CD4-positive, alpha-beta T cell treated with Interleukin-2 at 100 ng/mL for 4 hours (primary cell): ENCODE measurements at regions not wholly inside any gene's neighbourhood (a gene's known extent, or its start where the extent isn't known, plus 50 kb on each side); places are given as distances from the start of the nearest gene placed in this dataset.
A peak's percentile ranks its signal among the peaks of the same experiment; 100 is the strongest.
"Not testable (repeated sequence)": the region's sequence is repeated elsewhere in the genome, so short reads cannot be mapped to it uniquely, and the experiment has no call there.

ENCODE experiments used
- DNase-seq: peaks from one replicate; pipeline ENCODE4 v3.0.0-alpha.2; 2020; ENCODE audit warnings: low spot score

DNA sequence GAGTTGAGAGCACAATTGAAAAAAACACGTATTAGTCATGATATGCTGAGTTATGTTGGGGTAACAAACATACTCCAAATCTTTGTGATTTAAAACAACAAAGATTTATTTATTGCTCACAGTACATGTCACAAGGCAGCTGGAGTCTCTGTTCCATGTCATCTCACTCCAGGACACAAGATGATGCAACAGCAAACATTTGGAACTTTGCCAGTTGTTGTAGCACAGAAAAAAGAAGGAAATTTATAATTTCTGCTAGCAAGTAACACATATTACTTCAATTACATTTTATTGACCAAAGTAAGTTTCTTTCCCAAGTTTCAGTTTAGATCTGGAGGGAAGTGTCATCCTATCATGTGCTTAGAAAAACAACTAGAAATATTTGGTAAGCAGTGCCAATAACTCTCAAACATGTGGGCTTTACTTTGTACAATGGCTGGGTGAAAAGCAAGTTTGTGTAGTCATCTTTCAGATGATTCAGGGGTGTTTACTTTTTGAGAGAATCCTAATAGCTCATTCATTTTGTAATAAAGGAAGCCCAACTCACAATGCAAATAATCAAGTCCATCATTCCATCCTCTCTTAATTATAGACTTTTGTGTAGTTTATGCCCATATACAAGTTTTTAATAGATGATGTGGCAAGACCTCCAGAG, 452.3 kb downstream of the ZIC3 start:
- DNase-seq: no peak

DNA sequence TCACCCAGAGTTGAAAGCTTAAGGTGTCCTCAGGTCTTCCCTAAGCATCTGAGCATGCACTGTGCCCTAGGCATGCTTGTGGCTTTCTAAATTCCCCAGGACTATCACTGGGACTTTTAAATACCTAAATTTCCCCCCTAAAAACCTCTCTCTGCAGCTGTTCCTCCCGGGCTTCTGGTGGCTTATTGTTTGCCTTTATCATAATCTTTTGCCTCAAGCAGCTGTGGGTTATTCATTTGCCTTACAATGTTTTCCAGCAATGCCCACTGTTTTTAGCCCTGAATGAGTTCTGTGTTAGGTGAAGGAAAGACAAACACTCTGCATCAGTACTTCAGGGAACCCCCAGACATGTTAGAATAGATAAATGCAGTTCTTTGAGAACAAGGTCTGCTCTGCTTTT, 455.0 kb downstream of the ZIC3 start:
- no peak for DNase-seq

DNA sequence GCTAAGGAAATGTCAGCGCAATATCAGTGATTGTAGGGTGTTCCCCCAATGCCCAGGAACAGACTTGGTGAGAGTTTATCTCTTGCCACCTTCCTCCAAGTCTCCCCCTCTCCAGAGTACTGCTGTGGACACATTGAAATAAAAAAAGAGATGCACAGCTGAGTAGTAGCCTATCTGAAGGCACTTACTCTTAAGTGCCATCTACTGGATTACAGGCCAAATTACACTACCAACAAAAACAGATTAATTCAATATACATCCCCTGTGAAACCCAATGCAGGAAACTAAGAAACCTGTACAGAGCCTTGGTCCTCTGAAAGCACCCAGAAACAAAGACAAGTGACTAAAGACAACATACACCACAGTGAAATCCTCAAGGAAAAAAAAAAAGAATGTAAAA, 460.3 kb downstream of the ZIC3 start:
- DNase-seq: no peak

DNA sequence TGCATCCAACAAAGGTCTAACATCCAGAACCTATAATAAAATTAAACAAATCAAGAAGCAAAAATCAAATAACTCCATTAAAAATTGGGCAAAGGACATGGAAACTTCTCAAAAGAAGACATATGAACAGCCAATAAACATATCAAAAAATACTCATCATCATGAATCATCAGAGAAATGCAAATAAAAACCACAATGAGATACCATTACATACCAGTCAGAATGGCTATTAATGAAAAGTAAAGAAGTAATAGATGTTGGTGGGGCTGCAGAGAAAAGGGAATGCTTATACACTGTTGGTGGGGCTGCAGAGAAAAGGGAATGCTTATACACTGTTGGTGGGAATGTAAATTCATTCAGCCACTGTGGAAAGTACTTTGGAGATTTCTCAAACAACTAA, 465.8 kb downstream of the ZIC3 start:
- DNase-seq: no peak

DNA sequence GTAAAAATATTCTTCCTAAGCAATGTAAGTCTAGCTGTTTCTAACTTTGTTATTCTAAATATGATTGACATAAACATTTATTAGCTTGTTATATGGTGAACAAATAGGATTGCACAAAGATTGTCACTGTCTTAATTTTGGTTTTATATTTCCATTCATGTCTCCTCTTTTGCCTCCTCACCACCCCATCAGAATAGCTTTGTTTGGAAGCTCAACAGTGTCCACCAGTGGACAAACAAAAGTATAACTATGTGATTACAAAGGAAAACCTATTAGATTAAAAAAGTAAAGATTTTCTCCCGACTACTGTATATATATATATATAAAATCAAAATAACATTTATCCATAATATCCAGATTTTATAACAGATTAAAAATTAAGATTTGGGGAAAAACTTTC, 468.2 kb downstream of the ZIC3 start:
- DNase-seq: no peak

DNA sequence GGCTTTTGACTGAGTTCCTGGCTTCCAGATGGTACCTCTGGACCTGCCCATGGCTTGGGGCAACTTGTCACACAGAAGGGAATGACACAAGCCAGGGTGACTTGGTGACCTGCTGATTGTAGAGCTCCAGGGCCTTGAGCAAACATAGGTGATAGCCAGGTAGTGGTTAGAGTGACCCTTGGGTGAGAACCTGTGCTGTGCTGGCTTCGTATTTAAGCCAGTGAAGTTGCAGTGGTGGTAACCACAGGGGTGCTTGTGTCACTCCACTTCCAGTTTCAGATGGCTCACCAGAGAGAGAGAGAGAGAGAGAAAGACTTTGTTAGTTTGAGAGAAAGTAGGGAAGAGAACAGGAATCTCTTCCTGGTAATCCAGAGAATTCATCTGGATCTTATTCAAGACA, 471.6 kb downstream of the ZIC3 start:
- no peak for DNase-seq

DNA sequence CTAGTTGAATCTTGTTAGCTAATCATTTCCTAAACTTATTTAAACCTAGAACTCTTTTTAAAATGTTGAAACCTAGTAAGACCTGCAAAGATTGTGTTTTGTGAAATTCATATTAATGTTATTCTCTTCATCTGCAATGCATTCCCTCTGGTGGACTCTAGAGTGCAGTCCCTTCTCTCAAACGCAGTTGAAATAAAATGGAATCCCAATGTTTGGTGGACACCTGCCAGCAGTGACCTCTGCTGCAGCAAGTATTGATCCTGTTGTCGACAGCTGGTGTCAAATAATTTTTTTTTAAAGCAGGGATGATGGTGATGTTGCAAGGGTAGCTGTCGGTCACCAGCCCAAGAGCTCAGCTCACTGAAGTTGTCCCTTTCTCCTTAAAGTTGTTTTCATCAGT, 492.0 kb downstream of the ZIC3 start:
- DNase-seq: no peak

DNA sequence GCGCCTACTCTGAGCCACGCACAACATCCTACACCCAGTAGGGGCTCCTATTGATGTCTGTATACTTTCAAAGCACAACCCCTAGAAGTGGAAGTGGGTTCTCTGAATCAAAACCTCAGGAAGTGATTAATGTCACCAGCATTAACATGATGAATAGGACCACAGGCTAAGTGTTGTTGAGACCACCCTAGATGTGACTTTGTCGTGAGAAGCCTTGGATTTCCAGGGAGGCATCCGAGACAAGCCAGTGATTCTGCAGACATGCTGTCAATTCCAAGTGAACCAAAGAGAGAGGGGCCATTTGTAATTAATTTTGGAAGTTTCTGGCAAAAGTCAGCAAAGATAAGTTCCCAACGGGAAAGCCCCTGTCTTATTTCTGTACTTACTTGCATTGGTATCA, 493.0 kb downstream of the ZIC3 start:
- DNase-seq: no peak

DNA sequence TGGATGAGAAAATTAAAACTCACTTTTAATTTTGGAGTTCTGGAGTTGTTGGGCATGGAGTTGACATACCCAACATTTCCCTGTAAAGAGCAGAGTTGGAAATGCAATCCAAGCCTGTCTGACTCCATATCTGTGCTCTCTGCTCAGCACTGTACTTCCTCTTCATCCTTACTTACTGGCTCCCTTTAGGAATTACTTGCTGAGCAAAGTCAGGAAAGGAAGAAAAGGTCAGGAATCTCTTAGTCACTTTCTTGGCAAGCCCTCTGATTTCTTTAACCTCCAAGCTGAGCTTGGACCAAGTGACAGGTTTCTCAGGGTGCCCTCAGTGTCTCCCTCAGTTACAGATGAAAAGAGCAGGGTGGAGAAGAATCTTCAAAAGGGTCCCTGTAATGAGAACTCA, 501.5 kb downstream of the ZIC3 start:
- no peak for DNase-seq

DNA sequence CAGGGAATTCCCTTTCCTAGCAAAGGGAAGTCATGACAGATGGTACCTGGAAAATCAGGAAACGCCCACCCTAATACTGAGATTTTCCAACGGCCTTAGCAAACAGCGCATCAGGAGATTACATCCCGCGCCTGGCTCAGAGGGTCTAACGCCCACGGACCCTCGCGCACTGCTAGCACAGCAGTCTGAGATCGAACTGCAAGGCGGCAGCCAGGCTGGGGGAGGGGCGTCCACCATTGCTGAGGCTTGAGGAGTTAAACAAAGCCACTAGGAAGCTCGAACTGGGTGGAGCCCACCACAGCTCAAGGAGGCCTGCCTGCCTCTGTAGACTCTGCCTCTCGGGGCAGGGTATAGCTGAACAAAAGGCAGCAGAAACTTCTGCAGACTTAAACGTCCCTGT, 507.7 kb downstream of the ZIC3 start:
- no peak for DNase-seq

DNA sequence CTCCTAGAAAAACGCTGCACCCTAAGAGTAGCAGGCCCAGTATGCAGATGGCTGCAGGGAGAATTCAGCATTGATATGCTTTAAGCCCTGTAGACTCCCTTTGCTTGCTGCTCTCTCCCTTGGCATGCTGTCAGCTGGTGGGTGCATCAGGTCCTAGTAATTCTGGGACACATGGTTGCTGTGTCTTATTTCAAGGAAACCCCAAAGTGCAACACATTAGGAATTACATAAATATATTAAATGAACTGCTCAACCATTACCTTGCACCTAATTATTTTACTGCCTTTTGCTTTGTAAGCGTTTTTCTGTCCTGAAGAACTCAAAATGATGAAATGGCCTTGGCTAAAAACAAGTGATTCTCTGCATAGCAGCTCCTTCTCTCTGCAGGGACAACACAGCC, 516.3 kb downstream of the ZIC3 start:
- no peak for DNase-seq

DNA sequence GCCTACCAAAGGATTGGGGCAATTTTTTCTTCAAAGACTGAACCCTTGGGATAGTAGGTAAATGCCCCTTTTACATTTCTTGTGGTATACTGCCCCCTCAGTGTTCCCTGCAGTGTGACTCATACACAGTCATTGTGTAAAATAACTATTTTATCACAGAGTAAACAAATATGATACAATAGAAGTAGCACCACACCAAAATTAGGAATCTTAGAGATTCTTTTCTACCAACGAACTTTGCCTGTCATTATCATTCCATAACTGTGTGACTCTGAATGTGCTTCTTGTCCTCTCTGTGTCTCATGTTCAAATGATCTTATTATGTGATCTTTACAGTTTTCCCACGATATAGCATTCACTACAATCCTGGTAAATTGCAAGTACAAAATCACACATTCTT, 517.0 kb downstream of the ZIC3 start:
- no peak for DNase-seq

DNA sequence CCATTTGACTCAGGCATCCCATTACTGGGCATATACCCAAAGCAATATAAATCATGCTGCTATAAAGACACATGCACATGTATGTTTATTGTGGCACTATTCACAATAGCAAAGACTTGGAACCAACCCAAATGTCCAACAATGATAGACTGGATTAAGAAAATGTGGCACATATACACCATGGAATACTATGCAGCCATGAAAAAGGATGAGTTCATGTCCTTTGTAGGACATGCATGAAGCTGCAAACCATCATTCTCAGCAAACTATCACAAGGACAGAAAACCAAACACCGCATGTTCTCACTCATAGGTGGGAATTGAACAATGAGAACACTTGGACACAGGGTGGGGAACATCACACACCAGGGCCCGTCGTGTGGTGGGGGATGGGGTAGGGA, 545.0 kb downstream of the ZIC3 start:
- DNase-seq: not testable (repeated sequence)

DNA sequence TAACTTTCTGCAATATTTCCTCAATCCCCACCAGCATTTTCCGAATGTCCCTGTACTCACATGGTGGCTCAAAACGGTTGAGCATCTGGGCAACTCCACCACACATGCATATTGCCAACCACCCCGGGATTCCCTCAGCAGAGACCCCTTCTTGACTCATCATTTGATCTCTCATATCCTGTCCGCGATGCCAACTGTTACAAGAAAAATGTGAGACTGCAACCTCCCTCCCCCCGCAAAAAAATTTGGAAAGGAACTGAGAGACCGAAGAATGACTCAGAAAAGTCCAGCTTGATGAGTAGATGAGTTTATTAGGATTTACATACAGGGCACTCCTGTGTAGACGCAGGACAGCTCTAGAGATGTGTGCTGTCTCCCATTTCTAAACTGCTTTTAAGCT, 561.4 kb downstream of the ZIC3 start:
- DNase-seq: no peak

DNA sequence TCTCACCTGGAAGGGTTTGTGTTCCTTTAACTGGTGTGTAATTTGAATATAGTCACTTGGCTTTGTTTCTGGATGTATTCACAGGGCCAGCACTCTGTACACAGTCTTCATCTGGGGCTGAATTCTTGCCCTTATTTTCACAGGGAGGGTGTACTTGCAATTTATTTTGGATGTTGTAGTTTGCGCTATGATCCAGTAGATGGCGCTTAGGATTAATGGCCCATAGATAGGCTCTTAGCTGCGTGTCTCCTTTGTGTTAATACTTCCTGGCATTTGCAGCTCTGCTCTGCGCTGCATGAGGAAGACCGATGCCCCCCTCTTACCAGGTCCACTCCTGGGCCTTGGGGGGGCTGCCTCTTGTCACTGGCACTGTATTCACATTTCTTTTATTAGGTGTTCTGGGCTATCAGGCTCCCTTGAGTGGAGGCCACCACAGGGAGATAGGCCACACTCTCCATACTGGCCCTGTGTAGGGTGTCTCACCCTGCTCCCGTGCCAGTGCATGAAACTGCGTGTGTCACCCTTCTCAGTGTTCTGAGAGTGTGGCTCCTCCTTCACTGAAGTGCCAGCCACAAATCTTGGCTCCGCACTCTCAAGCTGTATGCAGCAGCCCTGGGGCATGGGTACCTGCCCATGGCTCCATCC, 562.2 kb downstream of the ZIC3 start:
- DNase-seq: peak; percentile 9

DNA sequence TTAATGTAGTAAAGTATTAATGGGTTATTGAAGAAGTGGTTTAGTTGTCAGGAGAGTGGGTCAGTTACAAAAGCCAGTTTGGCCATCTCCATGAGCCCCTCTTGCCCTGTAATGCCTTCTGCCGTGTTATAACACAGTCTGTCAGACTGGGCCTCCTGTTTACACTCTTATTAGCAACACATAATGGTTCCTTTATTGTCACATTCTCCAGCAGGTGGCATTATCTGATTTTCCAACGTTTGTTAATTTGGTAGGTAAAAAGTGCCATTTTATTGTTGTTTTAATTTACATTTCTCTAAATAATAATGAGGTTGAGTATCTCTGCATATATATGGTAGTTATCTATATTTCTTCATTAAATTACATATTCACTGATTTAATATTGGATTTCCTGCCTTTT, 560.8 kb downstream of the FGF13 start:
- DNase-seq: no peak

DNA sequence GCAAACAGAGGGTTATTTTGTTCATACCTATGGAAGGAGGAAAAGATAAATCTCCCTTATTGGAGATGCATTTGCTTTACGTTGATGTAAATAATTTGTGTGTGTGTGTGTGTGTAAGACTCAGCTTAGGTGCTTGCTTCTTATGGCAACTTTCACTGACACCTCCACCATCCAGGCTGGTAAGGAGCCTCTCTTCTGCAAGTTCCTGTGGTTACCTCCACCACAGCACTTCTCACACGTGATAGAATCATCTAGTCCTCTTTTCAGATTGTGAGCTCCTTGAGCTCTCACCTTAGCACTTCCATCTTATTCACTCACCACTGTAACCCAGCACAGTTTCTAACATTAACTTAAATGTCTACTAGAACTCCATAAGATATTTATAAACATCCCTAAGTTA, 553.7 kb downstream of the FGF13 start:
- no peak for DNase-seq

DNA sequence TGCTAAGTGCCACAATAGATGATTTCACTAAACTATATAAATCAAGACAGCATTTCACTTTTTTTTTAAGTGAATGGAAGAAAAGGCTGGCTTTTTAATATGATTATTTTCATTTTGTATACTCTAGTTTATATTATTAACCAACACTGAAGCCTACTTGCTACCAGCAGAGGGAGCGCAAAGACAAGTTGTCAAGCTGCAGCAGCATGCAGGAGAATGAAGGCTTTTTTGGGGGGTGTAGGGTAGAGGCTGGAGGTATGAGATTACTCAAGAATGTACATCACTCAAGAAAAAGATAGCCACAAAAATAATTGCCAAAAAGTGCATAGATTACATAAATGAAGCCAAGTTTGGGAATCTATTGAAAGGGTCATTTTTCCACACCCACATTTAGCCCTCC, 519.5 kb downstream of the FGF13 start:
- no peak for DNase-seq

DNA sequence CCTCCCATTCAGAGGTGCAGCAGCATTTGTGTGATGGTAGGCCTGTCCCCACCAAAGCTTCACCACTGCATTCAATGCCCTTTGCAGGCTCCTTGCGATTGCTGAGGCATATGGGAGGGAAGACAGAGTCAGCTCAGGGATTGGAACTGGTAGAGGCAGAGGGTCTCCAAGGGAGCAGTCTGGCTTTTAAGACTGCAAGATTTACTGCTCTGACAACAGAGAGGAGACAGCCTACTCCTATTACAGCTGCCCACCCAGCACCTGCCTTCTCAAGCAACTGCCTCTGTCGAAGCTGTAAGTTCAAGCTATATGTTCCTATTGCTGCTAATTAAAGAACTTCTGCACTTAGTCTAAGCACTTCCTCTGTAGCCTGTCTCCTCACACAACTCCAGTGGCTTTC, 481.8 kb downstream of the FGF13 start:
- DNase-seq: no peak

DNA sequence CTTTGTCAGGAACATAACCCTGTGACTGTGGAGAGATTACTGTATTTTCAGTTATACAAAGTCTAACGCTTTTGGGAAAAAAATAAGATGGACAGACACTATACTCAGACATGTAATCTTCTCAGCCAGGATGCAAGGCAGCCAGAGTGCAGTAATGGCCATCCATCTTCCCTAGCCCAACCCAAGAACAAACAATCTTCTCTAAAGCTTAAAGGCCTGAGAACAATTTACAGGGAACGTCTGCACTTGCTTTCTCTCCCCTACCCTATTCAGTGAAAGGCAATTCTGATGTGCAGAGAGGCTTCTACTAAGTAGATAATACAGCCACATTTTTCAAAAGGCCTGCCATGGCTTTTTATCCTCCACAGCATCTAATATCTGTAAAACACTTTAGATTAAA, 471.3 kb downstream of the FGF13 start:
- no peak for DNase-seq

DNA sequence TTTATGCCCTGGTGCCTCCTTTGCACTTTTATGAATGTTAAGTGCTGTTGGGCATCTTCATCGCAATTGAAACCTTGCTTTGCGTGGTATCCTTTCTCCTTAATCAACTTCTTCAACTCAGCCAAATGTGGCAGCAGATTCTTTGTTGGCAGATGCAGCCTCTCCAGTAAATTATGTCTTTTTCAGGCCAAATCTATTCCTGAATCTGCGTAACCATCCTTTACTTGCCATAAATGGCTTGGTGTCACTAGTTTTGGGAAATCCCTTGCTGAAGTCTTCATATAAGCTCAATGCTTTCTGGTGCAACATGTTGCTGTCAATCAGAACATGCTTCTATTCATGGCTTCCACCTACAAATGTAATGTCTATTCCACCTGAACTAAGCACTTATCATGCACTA, 457.5 kb downstream of the FGF13 start:
- DNase-seq: no peak

DNA sequence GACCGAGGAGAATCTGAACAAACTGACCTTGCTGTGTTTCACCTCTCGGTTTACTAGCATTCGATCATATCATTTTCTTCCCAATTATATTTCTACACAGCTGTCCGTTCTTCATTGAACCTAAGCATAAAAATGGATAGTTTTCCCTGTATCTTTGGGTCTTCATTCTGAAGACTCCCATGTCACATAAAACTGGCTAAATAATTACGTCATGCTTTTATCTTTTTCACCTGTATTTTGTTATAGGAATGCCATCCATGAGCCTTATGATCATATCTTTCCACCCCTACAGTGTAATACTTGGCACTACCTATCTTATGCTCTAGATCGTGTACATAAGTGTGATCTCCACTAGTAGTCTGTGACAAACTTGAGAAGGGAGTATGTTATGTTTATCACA, 456.1 kb downstream of the FGF13 start:
- DNase-seq: no peak

DNA sequence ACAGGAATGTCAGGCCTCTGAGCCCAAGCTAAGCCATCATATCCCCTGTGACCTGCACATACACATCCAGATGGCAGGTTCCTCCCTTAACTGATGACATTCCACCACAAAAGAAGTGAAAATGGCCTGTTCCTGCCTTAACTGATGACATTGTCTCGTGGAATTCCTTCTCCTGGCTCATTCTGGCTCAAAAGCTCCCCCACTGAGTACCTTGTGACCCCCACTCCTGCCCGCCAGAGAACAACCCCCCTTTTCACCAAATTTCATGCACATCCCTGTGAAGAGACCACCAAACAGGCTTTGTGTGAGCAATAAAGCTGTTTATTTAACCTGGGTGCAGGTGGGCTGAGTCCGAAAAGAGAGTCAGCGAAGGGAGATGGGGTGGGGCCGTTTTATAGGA, 447.4 kb downstream of the FGF13 start:
- DNase-seq: not testable (repeated sequence)

DNA sequence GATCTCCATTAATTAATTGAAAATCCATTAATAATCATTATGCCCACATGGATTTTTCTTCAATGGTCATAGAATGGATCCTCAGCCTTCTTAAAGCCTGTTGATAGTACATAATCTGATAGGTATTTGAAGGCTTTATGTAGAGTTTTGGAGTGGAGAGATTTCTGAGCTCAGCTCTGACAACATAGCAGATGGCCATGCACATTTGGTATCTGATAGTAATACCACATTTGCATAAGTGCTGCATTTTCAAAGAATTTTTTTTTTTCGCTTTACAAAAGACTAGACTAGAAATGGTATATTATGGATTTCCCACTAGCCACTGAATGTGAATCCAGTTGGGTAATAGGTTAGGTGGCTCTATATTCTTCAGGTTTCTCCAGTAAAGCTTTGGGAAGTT, 440.6 kb downstream of the FGF13 start:
- DNase-seq: no peak
